ENCODE measurements at regions not wholly inside any gene's neighbourhood (a gene's known extent, or its start where the extent isn't known, plus 50 kb on each side); places are given as distances from the start of the nearest gene placed in this dataset.

GRCh38 chr21:25496825-25497482 lies 110.3 kb downstream of the MRPL39 start:
- TF ChIP-seq CTCF (IDR thresholded peaks at IDR 0.05): no peak
- TF ChIP-seq POLR2A (IDR thresholded peaks at IDR 0.05): no peak

Data from lower leg skin (tissue), 3 donors.